SK-N-MC (cell line): ENCODE measurements at regions not wholly inside any gene's neighbourhood (a gene's known extent, or its start where the extent isn't known, plus 50 kb on each side); places are given as distances from the start of the nearest gene placed in this dataset.
A peak's percentile ranks its signal among the peaks of the same experiment; 100 is the strongest.

ENCODE experiments used
- DNase-seq: peaks from one replicate; pipeline ENCODE4 v3.0.0-alpha.2; 2011; ENCODE audit warnings: low read depth, low spot score
- H3K27ac ChIP-seq: fragments of 200-600 bp; sonication (generic); 2 replicates; pipeline ENCODE4 v1.5.1; 2016; ENCODE audit warnings: mixed run types
- H3K36me3 ChIP-seq: fragments of 200-600 bp; sonication (generic); 2 replicates; pipeline ENCODE4 v1.6.1; 2017; ENCODE audit warnings: antibody characterized with exemption, low read length, mixed read lengths; ENCODE audit not compliant: insufficient read depth
- H3K4me3 ChIP-seq: fragments of 200-600 bp; sonication (generic); 2 replicates; pipeline ENCODE4 v1.5.1; 2016
- H3K9ac ChIP-seq: fragments of 200-600 bp; sonication (generic); 2 replicates; pipeline ENCODE4 v1.8.0; 2017; ENCODE audit warnings: mixed run types, mixed read lengths; ENCODE audit not compliant: insufficient read length
- H3K9me3 ChIP-seq: fragments of 200-600 bp; sonication (generic); 2 replicates; pipeline ENCODE4 v1.6.1; 2017; ENCODE audit warnings: low read depth, mild to moderate bottlenecking, antibody characterized with exemption, low read length, moderate library complexity, mixed read lengths
- EZH2 ChIP-seq: fragments of 200-600 bp; sonication (generic); IDR thresholded peaks from one replicate; pipeline ENCODE4 v1.6.1; 2017; ENCODE audit warnings: antibody characterized with exemption
- FOXP2 ChIP-seq: optimal IDR thresholded peaks from 2 replicates; pipeline ENCODE3; 2011; ENCODE audit warnings: mild to moderate bottlenecking, moderate library complexity; ENCODE audit not compliant: insufficient read depth; ENCODE audit errors: extremely low read length, control extremely low read depth
- POLR2AphosphoS5 ChIP-seq: IDR thresholded peaks from 2 replicates; pipeline ENCODE4 v1.6.1; 2012; ENCODE audit warnings: mild to moderate bottlenecking, low read depth, low read length, borderline replicate concordance

DNA sequence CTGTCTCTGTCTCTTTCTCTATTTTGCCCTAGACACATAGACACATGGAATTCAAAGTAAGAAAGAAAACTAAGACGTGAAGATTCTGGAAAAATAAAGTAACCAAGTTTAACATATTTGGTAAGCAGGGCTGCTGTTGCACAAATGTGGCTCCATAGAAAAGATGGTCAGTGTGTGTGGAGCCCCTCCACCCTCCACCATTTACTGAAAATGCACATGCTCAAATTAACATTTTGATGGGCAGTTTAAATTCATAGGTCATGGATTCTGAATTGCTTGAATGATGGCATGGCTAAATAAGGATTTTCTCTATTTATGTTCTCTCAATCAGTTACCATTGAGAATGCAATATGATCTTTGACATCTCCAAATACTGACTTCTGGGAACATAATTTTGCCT is 165.5 kb upstream of the CHRM2 start:
- Histone ChIP-seq H3K27ac (no peak overlapping the region), H3K9me3 (no peaks in the 10 kb centered on the region), H3K4me3 (no peak overlapping the region), H3K36me3 (no peaks in the 10 kb centered on the region), H3K9ac (no peak overlapping the region)
- TF ChIP-seq FOXP2 = no peak
- TF ChIP-seq EZH2 = no peak
- TF ChIP-seq POLR2AphosphoS5 = no peak
- no peak for DNase-seq

DNA sequence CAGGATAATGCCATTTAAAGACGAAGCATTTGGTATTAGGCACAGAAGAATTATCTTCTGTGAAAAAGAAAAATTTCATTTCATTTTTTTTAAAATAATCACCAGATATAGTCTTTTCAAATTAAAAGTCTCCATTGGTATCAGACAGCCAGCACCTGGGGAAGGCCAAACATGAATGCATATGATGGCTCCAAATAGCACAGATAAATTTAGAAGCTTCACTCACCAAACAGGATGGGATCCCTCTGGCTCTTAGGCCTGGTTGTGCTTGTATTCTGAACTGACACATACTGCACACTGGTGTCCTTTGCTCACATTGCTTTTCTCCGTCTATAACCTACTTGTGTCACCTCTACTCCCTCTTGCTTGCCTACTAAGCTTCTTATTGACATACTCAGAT is 169.5 kb upstream of the CHRM2 start:
- TF ChIP-seq EZH2 (no peak), POLR2AphosphoS5 (no peak), FOXP2 (no peak)
- no peak overlapping the region for H3K27ac ChIP-seq
- H3K9ac ChIP-seq = no peak overlapping the region
- no peak for DNase-seq
- H3K36me3 ChIP-seq = no peaks in the 10 kb centered on the region
- no peaks in the 10 kb centered on the region for H3K9me3 ChIP-seq
- H3K4me3 ChIP-seq = no peak overlapping the region

DNA sequence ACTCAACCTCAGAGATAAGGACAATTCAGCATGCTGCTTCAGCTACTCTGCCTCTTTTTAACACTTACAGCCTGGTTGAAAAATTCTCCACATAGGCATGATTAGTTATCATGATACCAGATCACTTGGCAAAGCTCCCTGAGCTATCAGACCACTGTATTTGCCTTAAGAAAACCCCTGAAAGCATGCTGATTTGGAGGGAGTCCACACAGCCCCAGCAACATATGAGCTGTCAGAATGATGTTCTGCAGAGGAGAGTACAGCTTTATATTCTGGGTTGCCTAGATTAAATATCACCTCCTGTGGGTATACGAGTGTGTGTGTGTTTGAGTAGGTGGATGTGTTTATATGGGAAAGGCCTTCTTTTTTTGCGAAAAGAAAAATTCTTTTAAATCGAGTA is 170.2 kb upstream of the CHRM2 start:
- H3K4me3 ChIP-seq = no peak overlapping the region
- H3K9ac ChIP-seq = no peak overlapping the region
- no peaks in the 10 kb centered on the region for H3K9me3 ChIP-seq
- no peaks in the 10 kb centered on the region for H3K36me3 ChIP-seq
- H3K27ac ChIP-seq = peak overlapping the region; percentile 23; the same call in 1 of the 2 replicates
- no peak for TF ChIP-seq POLR2AphosphoS5
- TF ChIP-seq EZH2 = no peak
- no peak for TF ChIP-seq FOXP2
- DNase-seq = no peak

- Histone ChIP-seq H3K27ac (no peak overlapping the region), H3K9ac (no peak overlapping the region), H3K4me3 (no peak overlapping the region), H3K9me3 (no peaks in the 10 kb centered on the region), H3K36me3 (no peaks in the 10 kb centered on the region)
- no peak for TF ChIP-seq EZH2
- no peak for TF ChIP-seq POLR2AphosphoS5
- TF ChIP-seq FOXP2 = no peak
- no peak for DNase-seq
Measured at GRCh38 chr7:136697271-136697670, 171.2 kb upstream of the CHRM2 start.

DNA sequence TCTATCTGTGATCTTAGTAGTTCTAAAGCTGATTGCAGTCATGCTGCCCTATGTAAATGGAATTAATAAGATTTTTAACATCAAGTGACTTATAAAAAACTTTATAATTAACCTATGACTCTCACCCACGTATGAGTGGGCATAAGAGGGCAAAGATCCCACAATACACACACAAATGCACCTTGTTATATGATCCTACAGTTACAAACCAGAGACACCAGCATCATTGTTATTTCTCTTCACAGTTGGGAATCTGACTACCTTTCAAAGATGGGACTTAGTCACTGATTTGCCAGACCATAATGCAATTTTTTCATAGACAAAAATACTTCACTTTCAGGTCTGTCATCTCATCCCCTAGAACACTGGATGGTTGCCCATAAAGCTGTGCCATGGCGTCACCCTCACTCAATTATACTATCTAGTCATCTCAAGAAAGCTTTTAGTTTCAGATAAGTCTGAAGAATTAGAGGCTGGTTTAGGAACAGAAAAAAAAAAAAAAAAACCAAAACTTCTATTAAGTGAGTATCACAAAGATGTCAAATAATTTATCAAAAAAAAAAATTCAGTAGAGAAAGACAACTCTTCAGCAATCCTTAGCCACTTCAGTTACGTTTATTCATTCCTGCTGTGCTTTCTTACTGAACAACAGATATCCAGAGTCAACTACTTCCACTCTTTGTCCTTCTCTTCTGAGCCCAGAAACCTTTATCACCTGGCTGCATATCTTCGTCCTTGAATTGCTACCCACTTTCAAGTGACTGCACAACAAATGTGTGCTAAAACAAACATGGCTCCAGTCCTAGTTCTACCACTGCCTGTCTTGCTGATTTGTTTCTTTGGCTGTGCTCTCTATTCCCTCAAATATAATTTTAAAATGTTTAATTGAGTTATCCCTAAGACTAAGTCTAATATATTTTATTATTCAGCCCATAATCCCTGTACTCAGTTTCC is 175.0 kb upstream of the CHRM2 start:
- TF ChIP-seq FOXP2 = no peak
- no peak overlapping the region for H3K4me3 ChIP-seq
- H3K9me3 ChIP-seq = no peaks in the 10 kb centered on the region
- no peaks in the 10 kb centered on the region for H3K36me3 ChIP-seq
- H3K27ac ChIP-seq = no peak overlapping the region
- no peak overlapping the region for H3K9ac ChIP-seq
- DNase-seq = no peak

DNA sequence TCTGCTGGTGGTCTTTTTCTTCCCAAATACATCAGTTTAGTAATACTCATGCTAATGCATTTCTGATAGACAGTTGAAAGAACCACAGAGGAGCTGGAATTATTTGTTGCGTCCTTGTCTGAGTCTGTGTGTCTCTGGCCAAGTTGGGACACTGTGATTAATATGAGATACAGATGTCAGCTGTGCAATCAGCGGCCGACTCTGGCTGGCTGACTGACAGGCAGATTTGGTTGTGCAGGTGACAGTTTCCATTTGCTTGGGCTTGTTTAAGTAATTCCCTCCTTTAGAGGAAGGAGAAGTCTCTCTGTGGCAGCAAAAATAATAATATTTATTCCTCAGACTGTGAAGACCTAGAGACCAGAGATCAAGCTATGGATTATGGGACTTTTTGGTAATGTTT is 176.2 kb upstream of the CHRM2 start:
- H3K9ac ChIP-seq = no peak overlapping the region
- no peak overlapping the region for H3K4me3 ChIP-seq
- no peaks in the 10 kb centered on the region for H3K9me3 ChIP-seq
- DNase-seq = no peak
- TF ChIP-seq EZH2 = no peak
- no peak for TF ChIP-seq POLR2AphosphoS5
- TF ChIP-seq FOXP2 = no peak
- no peaks in the 10 kb centered on the region for H3K36me3 ChIP-seq
- no peak overlapping the region for H3K27ac ChIP-seq

GRCh38 chr7:136688601-136689000 is 179.9 kb upstream of the CHRM2 start:
- Histone ChIP-seq H3K36me3 (no peaks in the 10 kb centered on the region), H3K27ac (no peak overlapping the region), H3K4me3 (no peak overlapping the region), H3K9ac (no peak overlapping the region), H3K9me3 (no peaks in the 10 kb centered on the region)
- no peak for DNase-seq
- no peak for TF ChIP-seq POLR2AphosphoS5
- no peak for TF ChIP-seq EZH2
- no peak for TF ChIP-seq FOXP2

DNA sequence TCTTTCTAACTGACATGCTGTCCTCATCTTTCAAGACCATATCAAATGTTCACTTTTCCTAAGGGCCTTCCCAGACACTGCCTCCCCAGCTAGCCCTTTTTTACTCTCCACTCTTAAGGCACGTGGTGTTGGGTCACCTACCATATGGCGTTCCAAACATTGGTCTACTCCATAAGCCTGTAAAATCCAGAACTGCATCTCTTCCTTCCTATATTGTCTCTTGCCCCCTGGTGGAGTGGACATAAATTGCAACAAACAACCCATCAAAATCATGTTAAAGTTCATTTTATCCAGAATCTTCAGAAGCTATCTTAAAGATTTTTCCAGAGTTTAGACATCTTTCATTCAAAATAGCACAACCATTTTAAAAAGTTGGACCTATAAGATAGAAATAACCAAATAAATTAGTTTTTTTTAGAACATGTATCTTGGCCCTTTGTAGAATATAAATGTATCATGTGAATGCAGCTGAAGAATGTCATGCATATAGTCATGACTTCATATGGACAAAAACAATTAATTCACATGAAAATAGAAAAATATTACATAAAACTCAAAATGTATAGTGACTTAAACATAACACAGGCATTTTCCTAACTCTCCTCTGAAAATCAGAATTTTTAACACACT is 180.6 kb upstream of the CHRM2 start:
- H3K4me3 ChIP-seq = no peak overlapping the region
- TF ChIP-seq FOXP2 (no peak), POLR2AphosphoS5 (no peak), EZH2 (no peak)
- no peak for DNase-seq

More for the DNA sequence above, 180.6 kb upstream of the CHRM2 start:
- Histone ChIP-seq H3K36me3 (no peaks in the 10 kb centered on the region), H3K27ac (no peak overlapping the region), H3K9ac (no peak overlapping the region), H3K9me3 (no peaks in the 10 kb centered on the region)
